ENCODE measurements at regions not wholly inside any gene's neighbourhood (a gene's known extent, or its start where the extent isn't known, plus 50 kb on each side); places are given as distances from the start of the nearest gene placed in this dataset.

GRCh38 chr6:3515669-3516068, 58.8 kb upstream of the SLC22A23 start:
- TF ChIP-seq CTCF (IDR thresholded peaks at IDR 0.05): no peak
- no peak for TF ChIP-seq POLR2A (IDR thresholded peaks at IDR 0.05)
